Neural cell (in vitro differentiated cells): ENCODE measurements at regions not wholly inside any gene's neighbourhood (a gene's known extent, or its start where the extent isn't known, plus 50 kb on each side); places are given as distances from the start of the nearest gene placed in this dataset.

Experiments
- H2AFZ ChIP-seq: fragments of 200-600, 300-800 bp; sonication (generic), shearing (Covaris generic); 2 replicates; pipeline ENCODE4 v1.6.0; 2014; ENCODE audit warnings: low read depth, mild to moderate bottlenecking, antibody characterized with exemption, low read length, moderate library complexity
- H3F3A ChIP-seq: fragments of 200-600 bp; shearing (Covaris generic); 2 replicates; pipeline ENCODE4 v1.6.1; 2016; ENCODE audit warnings: mild to moderate bottlenecking, moderate library complexity, mixed read lengths, antibody characterized with exemption, low read length; ENCODE audit not compliant: insufficient read depth, poor library complexity, severe bottlenecking
- H3K27ac ChIP-seq: fragments of 200-600, 300-800 bp; sonication (generic), shearing (Covaris generic); 2 replicates; pipeline ENCODE4 v1.5.1; 2014; ENCODE audit warnings: mild to moderate bottlenecking, low read length, moderate library complexity
- H3K27me3 ChIP-seq: fragments of 300-800, 200-600 bp; sonication (generic), shearing (Covaris generic); 2 replicates; pipeline ENCODE4 v1.6.0; 2014; ENCODE audit warnings: mild to moderate bottlenecking, low read depth, low read length, moderate library complexity; ENCODE audit not compliant: insufficient read depth
- H3K36me3 ChIP-seq: fragments of 300-800, 200-600 bp; sonication (generic), shearing (Covaris generic); 2 replicates; pipeline ENCODE4 v1.5.1; 2014; ENCODE audit warnings: mild to moderate bottlenecking, antibody characterized with exemption, low read length, moderate library complexity; ENCODE audit not compliant: insufficient read depth
- H3K4me2 ChIP-seq: fragments of 300-800, 200-600 bp; sonication (generic), shearing (Covaris generic); 2 replicates; pipeline ENCODE4 v1.6.0; 2014; ENCODE audit warnings: mild to moderate bottlenecking, low read length
- H3K4me3 ChIP-seq: fragments of 300-800, 200-600 bp; sonication (generic), shearing (Covaris generic); 2 replicates; pipeline ENCODE4 v1.5.1; 2014; ENCODE audit warnings: mild to moderate bottlenecking, low read length, moderate library complexity
- H3K79me2 ChIP-seq: fragments of 200-600 bp; shearing (Covaris generic); replicated peaks from 2 replicates; pipeline ENCODE4 v1.6.0; 2014; ENCODE audit warnings: mild to moderate bottlenecking, low read length, moderate library complexity; ENCODE audit not compliant: insufficient read depth
- H3K9ac ChIP-seq: fragments of 300-800, 200-600 bp; sonication (generic), shearing (Covaris generic); 2 replicates; pipeline ENCODE4 v1.6.1; 2016; ENCODE audit warnings: mild to moderate bottlenecking, low read length, mixed read lengths
- H3K9me2 ChIP-seq: fragments of 200-600 bp; shearing (Covaris generic); 2 replicates; pipeline ENCODE4 v1.6.1; 2016; ENCODE audit warnings: mild to moderate bottlenecking, low read length, mixed read lengths; ENCODE audit not compliant: insufficient read depth
- H3K9me3 ChIP-seq: fragments of 200-600, 300-800 bp; sonication (generic), shearing (Covaris generic); 2 replicates; pipeline ENCODE4 v1.6.1; 2016; ENCODE audit warnings: mild to moderate bottlenecking, mixed run types, low read length, moderate library complexity, mixed read lengths
- H4K20me1 ChIP-seq: fragments of 200-600 bp; shearing (Covaris generic); 2 replicates; pipeline ENCODE4 v1.6.1; 2016; ENCODE audit warnings: mild to moderate bottlenecking, mixed run types; ENCODE audit not compliant: insufficient read depth
- CTCF ChIP-seq: fragments of 450-650 bp; IDR thresholded peaks from 2 replicates; pipeline ENCODE4 v1.5.1; 2014; ENCODE audit warnings: antibody characterized with exemption, mild to moderate bottlenecking, moderate library complexity; ENCODE audit not compliant: poor library complexity, severe bottlenecking
- EP300 ChIP-seq: fragments of 450-650 bp; conservative IDR thresholded peaks from 2 replicates; pipeline ENCODE4 v1.6.1; 2014; ENCODE audit warnings: antibody characterized with exemption, mild to moderate bottlenecking, moderate library complexity; ENCODE audit not compliant: poor library complexity, severe bottlenecking
- EZH2 ChIP-seq: fragments of 200-600, 300-800 bp; shearing (Covaris generic), sonication (generic); IDR thresholded peaks from 2 replicates; pipeline ENCODE4 v1.6.1; 2014; ENCODE audit warnings: antibody characterized with exemption, low read length, borderline replicate concordance, mild to moderate bottlenecking; ENCODE audit not compliant: insufficient read depth, poor library complexity, severe bottlenecking
- MXI1 ChIP-seq: fragments of 450-650 bp; conservative IDR thresholded peaks from 2 replicates; pipeline ENCODE4 v1.6.1; 2014; ENCODE audit warnings: antibody characterized with exemption, mild to moderate bottlenecking; ENCODE audit not compliant: poor library complexity, severe bottlenecking
- POLR2AphosphoS5 ChIP-seq: IDR thresholded peaks from 2 replicates; pipeline ENCODE4 v1.6.1; 2012
- RAD21 ChIP-seq: fragments of 450-650 bp; conservative IDR thresholded peaks from 2 replicates; pipeline ENCODE4 v1.6.1; 2014; ENCODE audit warnings: antibody characterized with exemption, mild to moderate bottlenecking, moderate library complexity
- REST ChIP-seq: IDR thresholded peaks from 2 replicates; pipeline ENCODE4 v1.6.1; 2012; ENCODE audit warnings: borderline replicate concordance
- SMC3 ChIP-seq: fragments of 450-650 bp; conservative IDR thresholded peaks from 2 replicates; pipeline ENCODE4 v1.6.1; 2014; ENCODE audit warnings: antibody characterized with exemption, mild to moderate bottlenecking, moderate library complexity; ENCODE audit not compliant: poor library complexity

GRCh38 chr21:16117331-16117730 lies 387.5 kb downstream of the USP25 start:
- no peak overlapping the region for H3K4me3 ChIP-seq
- no peaks in the 10 kb centered on the region for H3K36me3 ChIP-seq
- no peak overlapping the region for H3K9ac ChIP-seq
- H3K4me2 ChIP-seq: no peak overlapping the region
- H3K27ac ChIP-seq: no peak overlapping the region
- TF ChIP-seq MXI1 (no peak), EP300 (no peak), POLR2AphosphoS5 (no peak), RAD21 (no peak), REST (no peak), CTCF (no peak), SMC3 (no peak)
- H4K20me1 ChIP-seq: no peaks in the 10 kb centered on the region
- no peaks in the 10 kb centered on the region for H3K79me2 ChIP-seq
- H3F3A ChIP-seq: no peaks in the 10 kb centered on the region
- no peak overlapping the region for H2AFZ ChIP-seq
- no peaks in the 10 kb centered on the region for H3K9me3 ChIP-seq
- no peaks in the 10 kb centered on the region for H3K9me2 ChIP-seq
- H3K27me3 ChIP-seq: no peaks in the 10 kb centered on the region

GRCh38 chr21:16117851-16118590 lies 388.2 kb downstream of the USP25 start:
- Histone ChIP-seq H3K27me3 (no peaks in the 10 kb centered on the region), H3K27ac (no peak overlapping the region), H3K9ac (no peak overlapping the region), H3K4me3 (no peak overlapping the region), H3K79me2 (no peaks in the 10 kb centered on the region), H3K9me3 (no peaks in the 10 kb centered on the region), H3K4me2 (no peak overlapping the region), H2AFZ (no peak overlapping the region), H4K20me1 (no peaks in the 10 kb centered on the region), H3K36me3 (no peaks in the 10 kb centered on the region), H3K9me2 (no peaks in the 10 kb centered on the region), H3F3A (no peaks in the 10 kb centered on the region)
- TF ChIP-seq SMC3 (no peak), EZH2 (no peak), EP300 (no peak)
